Calu3 (cell line): ENCODE measurements at regions not wholly inside any gene's neighbourhood (a gene's known extent, or its start where the extent isn't known, plus 50 kb on each side); places are given as distances from the start of the nearest gene placed in this dataset.

ENCODE experiments used
- BruUV-seq: library from RNA; stranded (reverse); fragments of 400-500 nt; replicated peaks from 2 replicates; lab custom pipeline; 2021; lab: Mats Ljungman, UMichigan
- CTCF ChIA-PET: fragments of 300-600 bp; sonication (Branson Sonifier 250); formaldehyde crosslinking; loops from one replicate; lab custom pipeline; 2022; ENCODE audit warnings: antibody characterized with exemption; lab: Charles Lee
- DNase-seq: peaks from one replicate; pipeline ENCODE4 v3.0.0; 2022
- H3K27ac Mint-ChIP-seq: one replicate; pipeline ENCODE4 v1.8.0; 2022; ENCODE audit warnings: mixed read lengths; ENCODE audit not compliant: unreplicated experiment
- H3K27me3 Mint-ChIP-seq: one replicate; pipeline ENCODE4 v1.8.0; 2022; ENCODE audit warnings: mixed read lengths; ENCODE audit not compliant: unreplicated experiment
- H3K36me3 Mint-ChIP-seq: one replicate; pipeline ENCODE4 v1.8.0; 2022; ENCODE audit warnings: mild to moderate bottlenecking, moderate library complexity, mixed read lengths; ENCODE audit not compliant: insufficient read depth, unreplicated experiment
- H3K4me1 Mint-ChIP-seq: one replicate; pipeline ENCODE4 v1.8.0; 2022; ENCODE audit warnings: mild to moderate bottlenecking, low read depth, mixed read lengths; ENCODE audit not compliant: unreplicated experiment
- H3K4me3 Mint-ChIP-seq: one replicate; pipeline ENCODE4 v1.8.0; 2022; ENCODE audit warnings: mild to moderate bottlenecking, low read depth, moderate library complexity, mixed read lengths; ENCODE audit not compliant: unreplicated experiment
- H3K9me3 Mint-ChIP-seq: one replicate; pipeline ENCODE4 v1.8.0; 2022; ENCODE audit warnings: low read depth, mixed read lengths; ENCODE audit not compliant: unreplicated experiment
- intact Hi-C: fragments of 100-400 bp; cut with micrococcal nuclease; formaldehyde crosslinking; loops from one replicate; pipeline ENCODE4 v1.10.0; 2022; ENCODE audit not compliant: unreplicated experiment
- TF ChIP-seq, protein P1 (sequence below): fragments of 200-600 bp; IDR thresholded peaks from one replicate; pipeline ENCODE4 v1.8.0; 2022; ENCODE audit warnings: antibody characterized with exemption; ENCODE audit not compliant: unreplicated experiment

DNA sequence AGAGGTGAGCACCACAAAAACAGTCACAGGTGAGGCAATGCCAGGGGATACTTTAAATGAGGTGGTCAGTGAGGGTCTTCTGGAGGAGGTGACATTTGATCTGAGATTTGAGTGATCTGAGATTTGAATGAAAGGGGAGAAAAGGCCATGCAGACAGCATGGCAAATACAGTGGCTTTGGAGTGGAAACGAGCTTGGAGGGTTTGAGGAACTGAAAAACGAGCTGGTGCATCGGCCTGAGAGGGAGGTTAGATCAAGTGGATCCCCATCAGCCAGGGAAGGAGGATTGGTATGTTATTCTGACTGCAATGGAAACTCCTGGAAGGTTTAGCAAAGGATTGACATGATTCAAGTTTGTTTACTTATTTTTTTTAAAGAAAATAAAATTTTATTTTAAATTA, 245.1 kb downstream of the KCNS3 start:
- CTCF ChIA-PET = interaction anchor here (1.0 kb wide), 1 partner anchor 12 kb away, joined by 3 read pairs; no protein-coding TSS in a partner anchor
- intact Hi-C loops = no loop called here
- Mint-ChIP-seq H3K9me3 (no peaks in the 10 kb centered on the region), H3K36me3 (no peaks in the 10 kb centered on the region), H3K27me3 (peaks cover 29% of the 10 kb centered on the region), H3K4me3 (no peak overlapping the region), H3K4me1 (no peaks in the 10 kb centered on the region), H3K27ac (no peak overlapping the region)
- BruUV-seq = no TSS peak
- TF ChIP-seq, protein P1, sequence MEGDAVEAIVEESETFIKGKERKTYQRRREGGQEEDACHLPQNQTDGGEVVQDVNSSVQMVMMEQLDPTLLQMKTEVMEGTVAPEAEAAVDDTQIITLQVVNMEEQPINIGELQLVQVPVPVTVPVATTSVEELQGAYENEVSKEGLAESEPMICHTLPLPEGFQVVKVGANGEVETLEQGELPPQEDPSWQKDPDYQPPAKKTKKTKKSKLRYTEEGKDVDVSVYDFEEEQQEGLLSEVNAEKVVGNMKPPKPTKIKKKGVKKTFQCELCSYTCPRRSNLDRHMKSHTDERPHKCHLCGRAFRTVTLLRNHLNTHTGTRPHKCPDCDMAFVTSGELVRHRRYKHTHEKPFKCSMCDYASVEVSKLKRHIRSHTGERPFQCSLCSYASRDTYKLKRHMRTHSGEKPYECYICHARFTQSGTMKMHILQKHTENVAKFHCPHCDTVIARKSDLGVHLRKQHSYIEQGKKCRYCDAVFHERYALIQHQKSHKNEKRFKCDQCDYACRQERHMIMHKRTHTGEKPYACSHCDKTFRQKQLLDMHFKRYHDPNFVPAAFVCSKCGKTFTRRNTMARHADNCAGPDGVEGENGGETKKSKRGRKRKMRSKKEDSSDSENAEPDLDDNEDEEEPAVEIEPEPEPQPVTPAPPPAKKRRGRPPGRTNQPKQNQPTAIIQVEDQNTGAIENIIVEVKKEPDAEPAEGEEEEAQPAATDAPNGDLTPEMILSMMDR = no peak
- no peak for DNase-seq

DNA sequence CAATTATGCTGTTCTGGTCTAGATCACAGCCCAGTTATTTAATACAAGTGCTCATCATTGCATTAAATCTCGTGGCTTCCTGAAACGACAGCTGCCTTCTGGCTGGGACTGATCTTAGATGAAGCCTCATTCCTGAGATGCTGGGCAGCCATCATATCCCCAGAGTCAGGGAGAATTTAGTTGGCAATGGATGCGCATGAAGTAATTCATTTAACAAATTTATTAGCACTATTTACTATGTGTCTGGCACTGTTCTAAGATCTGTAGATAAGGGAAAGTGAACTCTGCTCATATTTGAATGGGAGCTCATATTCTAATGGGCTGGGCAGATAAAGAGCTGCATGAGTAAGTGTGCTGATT, 244.7 kb downstream of the KCNS3 start:
- H3K4me3 Mint-ChIP-seq = no peak overlapping the region
- no peaks in the 10 kb centered on the region for H3K4me1 Mint-ChIP-seq
- peaks cover 25% of the 10 kb centered on the region for H3K27me3 Mint-ChIP-seq
- BruUV-seq = no TSS peak
- intact Hi-C loops = no loop called here
- no peak overlapping the region for H3K27ac Mint-ChIP-seq
- no peak for DNase-seq
- TF ChIP-seq, protein P1 = no peak
- H3K9me3 Mint-ChIP-seq = no peaks in the 10 kb centered on the region
- H3K36me3 Mint-ChIP-seq = no peaks in the 10 kb centered on the region
- CTCF ChIA-PET = interaction anchor here (1.0 kb wide), 1 partner anchor 12 kb away, joined by 3 read pairs; no protein-coding TSS in a partner anchor

- no peak overlapping the region for H3K4me3 Mint-ChIP-seq
- no peak for DNase-seq
- TF ChIP-seq, protein P1 = no peak
- no peaks in the 10 kb centered on the region for H3K36me3 Mint-ChIP-seq
- BruUV-seq = no TSS peak
- no peak overlapping the region for H3K27ac Mint-ChIP-seq
- no peaks in the 10 kb centered on the region for H3K9me3 Mint-ChIP-seq
- H3K27me3 Mint-ChIP-seq = peaks cover 23% of the 10 kb centered on the region
- CTCF ChIA-PET = interaction anchor here (1.0 kb wide), 1 partner anchor 13 kb away, joined by 3 read pairs; no protein-coding TSS in a partner anchor
- H3K4me1 Mint-ChIP-seq = no peaks in the 10 kb centered on the region
- intact Hi-C loops = no loop called here
Observed at GRCh38 chr2:18122544-18123210, 244.2 kb downstream of the KCNS3 start.

DNA sequence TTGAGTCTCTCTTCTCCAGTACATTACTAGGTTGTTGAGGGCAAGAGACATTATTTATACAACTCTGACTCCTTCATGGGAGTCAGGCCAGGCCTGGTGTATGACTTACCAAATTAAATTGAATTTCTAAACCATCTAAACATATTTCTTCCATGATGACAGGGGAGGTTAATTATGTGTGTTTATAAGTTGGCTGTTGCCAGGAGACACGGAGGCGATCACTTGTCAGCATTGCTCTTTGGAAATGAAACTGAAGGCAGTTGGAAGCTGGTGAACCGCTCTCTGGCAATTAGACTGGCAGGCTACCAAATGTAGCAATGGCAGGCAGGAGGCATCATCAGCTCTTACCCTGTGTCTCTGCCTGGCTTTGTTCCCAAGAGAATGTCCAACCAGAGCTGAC, 241.4 kb downstream of the KCNS3 start:
- TF ChIP-seq, protein P1 = no peak
- Mint-ChIP-seq H3K27ac (no peak overlapping the region), H3K4me3 (no peak overlapping the region), H3K4me1 (no peaks in the 10 kb centered on the region), H3K27me3 (peaks cover 23% of the 10 kb centered on the region), H3K36me3 (no peaks in the 10 kb centered on the region), H3K9me3 (no peaks in the 10 kb centered on the region)
- no TSS peak for BruUV-seq
- DNase-seq = no peak
- CTCF ChIA-PET = no interaction called here
- intact Hi-C loops = loop anchor here (5.0 kb wide), 1 partner anchor 257 kb away; no protein-coding TSS in a partner anchor
